Stimulated activated CD4-positive, alpha-beta T cell treated with anti-CD3 and anti-CD28 coated beads, Interleukin-4, amount 100 ng/mL, for 1 hour (primary cell): ENCODE measurements at regions not wholly inside any gene's neighbourhood (a gene's known extent, or its start where the extent isn't known, plus 50 kb on each side); places are given as distances from the start of the nearest gene placed in this dataset.
"Not testable (repeated sequence)": the region's sequence is repeated elsewhere in the genome, so short reads cannot be mapped to it uniquely, and the experiment has no call there.

Experiments used
- DNase-seq: peaks from one replicate; pipeline ENCODE4 v3.0.0-alpha.2; 2020

GRCh38 chr12:131214936-131215335 is 261.2 kb downstream of the ADGRD1 start:
- not testable (repeated sequence) for DNase-seq

DNA sequence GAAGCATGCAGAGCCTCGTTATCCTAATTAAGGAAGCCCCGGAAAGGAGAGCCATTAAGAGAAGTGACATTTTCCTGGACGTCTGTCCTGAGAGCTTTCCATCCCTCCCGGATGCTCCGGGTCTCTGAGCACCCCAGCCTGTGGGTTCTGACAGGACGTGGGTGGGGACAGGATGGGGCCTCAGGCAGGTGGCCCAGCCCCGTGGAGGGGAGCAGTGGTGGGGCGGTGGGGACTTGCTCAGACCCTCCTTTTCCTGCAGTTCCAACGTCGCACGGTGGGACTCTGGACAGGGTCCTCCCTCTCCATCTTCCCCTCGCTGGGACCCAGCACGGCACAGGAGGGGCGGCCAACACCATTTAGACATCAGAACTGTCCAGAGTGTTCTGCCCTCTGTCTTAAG is 262.9 kb downstream of the ADGRD1 start:
- DNase-seq = not testable (repeated sequence)

DNA sequence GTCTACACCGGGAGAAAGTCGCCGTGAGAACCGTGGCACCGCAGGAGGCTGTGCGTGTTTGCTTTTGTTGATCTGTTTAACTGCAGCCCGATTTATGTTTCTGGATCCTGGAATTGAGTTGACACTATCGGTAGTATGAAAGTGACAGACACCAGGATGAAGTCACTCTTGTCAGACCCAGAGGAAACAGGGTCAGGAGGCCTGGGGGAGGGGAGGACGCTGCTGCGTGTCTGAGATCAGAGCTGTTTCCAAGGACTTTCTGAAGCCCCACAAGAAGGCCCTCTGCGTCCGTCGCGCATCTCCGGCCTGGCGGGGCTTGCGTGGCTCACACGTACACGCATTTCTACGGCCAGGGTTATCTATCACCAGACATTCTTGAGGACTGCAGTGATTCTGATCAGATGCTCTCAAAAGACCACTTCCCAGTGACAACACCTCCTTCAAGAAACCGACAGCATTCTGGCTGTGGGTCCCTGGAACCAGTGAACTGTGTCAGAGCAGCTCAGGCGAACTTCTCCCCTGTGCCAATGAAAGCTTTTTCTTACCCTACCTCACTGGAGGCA is 263.4 kb downstream of the ADGRD1 start:
- no peak for DNase-seq

DNA sequence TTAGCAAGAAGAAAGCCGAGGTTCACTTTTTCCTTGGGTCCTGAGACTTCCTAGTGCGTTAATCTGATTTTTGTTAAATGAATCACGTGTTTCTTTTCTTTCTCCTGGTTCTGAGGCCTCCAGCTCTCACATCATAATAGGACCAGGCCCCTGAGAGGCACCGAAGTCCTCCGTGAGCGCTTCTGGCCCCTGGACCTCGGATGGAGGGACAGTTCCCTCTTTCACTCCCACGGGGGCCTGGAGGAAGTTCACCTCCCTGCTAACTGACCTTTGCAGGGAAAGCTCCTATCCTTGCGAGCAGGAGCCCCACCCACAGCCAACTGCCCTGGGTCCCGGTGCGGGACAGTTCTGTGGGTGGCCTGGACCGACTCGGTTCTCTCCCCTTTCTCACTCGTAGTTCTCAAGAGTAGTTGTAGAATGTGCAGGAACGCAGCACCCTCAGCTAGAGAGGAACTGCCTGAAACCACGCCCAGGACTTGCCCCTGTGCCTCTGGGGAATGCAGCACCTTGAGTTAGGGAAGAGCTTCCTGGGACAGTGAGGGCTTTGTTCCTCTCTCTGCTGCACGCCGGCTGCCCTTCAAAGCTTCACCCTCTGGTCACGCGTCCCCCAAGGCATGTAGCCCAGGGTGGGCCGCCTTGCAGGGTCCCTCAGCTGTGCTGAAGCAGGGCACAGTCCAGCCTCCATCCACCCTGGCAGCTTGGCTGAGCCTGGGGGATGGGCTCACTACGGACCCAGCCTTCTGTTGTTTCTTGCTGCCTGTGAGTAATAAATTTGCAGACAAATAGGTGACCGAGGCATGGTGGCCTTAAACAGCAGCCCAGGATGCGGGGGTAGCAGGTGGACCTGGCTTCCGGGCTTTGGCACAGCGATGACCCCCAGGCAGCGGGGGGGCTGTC is 264.6 kb downstream of the ADGRD1 start:
- no peak for DNase-seq

- no peak for DNase-seq
Observed at GRCh38 chr12:131218923-131219669, 265.4 kb downstream of the ADGRD1 start.

- DNase-seq = no peak
Observed at GRCh38 chr12:131219670-131220330, 266.1 kb downstream of the ADGRD1 start.

DNA sequence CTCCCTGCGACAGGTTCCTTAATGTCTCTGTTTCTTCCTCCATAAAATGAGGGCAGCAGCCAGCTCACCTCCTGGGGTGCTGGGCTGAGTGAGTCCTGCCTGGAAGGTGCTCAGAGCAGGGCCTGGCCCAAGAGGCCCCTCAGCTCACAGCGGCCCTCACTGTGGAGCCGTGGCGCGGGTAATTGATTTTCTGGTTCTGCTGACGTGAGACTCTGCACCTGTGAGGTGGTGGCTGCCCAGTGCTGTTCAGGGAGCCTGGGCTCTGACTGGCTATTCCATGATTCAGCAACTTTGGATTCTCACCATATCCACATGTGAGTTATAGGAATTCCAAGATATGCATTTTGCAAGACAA is 266.6 kb downstream of the ADGRD1 start:
- DNase-seq = no peak

DNA sequence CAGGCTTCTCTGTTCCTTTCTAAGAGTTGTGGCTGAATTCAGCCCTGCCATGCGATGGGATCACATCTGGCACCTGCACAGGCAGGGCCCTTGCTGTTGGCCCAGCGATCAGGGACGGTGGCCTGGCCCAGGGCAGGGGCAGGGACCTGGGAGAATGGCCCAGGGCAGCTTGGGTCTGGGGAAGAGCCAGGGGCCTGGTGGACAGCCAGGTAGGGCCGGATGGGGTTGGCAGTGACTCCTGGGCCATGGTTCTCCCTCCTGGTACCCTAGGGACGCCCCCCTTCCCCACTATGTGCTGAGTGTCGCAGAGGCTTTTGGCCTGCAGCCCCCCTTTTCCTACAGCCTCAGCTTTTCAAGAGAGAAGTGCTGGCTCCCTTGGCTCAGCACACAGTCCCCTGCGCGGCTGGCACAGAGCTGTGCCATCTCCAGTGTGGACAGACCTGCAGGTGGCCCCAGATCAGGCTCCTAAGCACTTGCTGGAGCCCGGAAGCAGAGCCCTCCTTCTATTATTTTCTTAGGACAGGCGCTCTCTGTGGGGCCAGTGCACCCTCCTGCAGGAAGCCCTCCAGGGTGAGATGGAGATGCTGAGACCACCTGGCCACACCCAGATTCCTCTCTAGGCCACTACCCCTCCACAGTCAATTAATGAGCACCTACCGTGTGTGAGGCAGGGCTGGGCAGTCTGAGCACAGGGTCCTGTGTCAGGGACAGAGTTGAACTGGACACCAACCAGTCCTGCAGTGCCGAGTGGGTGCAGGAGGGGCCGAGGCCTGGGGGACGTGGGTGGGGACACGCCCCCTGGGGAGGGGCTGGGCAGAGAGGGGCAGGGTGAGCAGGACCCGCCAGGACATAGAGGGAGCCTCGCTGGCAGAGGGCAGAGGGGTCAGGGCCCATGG is 267.6 kb downstream of the ADGRD1 start:
- no peak for DNase-seq

- DNase-seq = no peak
Observed at GRCh38 chr12:131221957-131222328, 268.2 kb downstream of the ADGRD1 start.

DNA sequence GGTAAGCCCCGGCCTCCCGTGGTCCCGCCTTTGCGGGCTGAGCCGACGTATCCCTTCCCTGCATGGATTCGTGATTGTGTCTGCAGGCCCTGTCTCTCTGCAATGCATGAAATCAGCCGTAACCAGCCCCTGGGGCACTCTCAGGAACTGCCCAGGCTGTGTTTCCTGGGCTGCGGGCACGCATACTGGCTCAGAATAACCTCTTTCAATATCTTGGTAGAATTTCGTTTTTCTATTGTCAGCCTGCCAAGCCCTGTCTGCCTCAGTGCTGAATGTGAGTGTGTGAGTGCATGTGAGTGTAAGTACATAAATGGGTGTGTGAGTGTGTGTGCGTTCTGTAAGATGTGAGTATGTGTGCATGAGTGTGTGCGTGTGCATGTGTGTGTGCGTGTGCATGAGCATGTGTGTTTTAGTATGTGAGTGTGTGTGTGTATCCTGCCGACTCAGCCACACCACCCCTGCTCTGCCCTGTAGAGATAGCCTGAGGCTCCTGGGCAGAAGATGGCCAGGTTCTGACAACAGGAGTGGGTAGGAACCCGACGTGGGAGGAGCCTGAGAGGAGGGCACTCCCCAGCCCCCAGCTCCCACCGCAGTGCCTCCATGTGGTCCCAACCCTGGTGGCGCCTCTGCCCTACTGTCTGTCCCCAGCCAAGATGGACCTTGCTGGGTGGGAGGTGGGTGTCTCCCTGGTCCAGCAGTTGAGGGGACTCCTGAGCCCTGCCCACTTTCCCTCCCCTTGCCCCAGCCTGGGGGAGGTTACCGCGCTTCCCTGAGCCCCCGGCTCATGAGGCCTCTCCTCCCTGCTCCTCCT is 268.8 kb downstream of the ADGRD1 start:
- DNase-seq = no peak

GRCh38 chr12:131223171-131223761 is 269.6 kb downstream of the ADGRD1 start:
- DNase-seq = no peak

GRCh38 chr12:131223791-131224225 is 270.1 kb downstream of the ADGRD1 start:
- no peak for DNase-seq

GRCh38 chr12:131224226-131225065 is 270.7 kb downstream of the ADGRD1 start:
- not testable (repeated sequence) for DNase-seq

- not testable (repeated sequence) for DNase-seq
Observed at GRCh38 chr12:131225066-131225380, 271.3 kb downstream of the ADGRD1 start.

DNA sequence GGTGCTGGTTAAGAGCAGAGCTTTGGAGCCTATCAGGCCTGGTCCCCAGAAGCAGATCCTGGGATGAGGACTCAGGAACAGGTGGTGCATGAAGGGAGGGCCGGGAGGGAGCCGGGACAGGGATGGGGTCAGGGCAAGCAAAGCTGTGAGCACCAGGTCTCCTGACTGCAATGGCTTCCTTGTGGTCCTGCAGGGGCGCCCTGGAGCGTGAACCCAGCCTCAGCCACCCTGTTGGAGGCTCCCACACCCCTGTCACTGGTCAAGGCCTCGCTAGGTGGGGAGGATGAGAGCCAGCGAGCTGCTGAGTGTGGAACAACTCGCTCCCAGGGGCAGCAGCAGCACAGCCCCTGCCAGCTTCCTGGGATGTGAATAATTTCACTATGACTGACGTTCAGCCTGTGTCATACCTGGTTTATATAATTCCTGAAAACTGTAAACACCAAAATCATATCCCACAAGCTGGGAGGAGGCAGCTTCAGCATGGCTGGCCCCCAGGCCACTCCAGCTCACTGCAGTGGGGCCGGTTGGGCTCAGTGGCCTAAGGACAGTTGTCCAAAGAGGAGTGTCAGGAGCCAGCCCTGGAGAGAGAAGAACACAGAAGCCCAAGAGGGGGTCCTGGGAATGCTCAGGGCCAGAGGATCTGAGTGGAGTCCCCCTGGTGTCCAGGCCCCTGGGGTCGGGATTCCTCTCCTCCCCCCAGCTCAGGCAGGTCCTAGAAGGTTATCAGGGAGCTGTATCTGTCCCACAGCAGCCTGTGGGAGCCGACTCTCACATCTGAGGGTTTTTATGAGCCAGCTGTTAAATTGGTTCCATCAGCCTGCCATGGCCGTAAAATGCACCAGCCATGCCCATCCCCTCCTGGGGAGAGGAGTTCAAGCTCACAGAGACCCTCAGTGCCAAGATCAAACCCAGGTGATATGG is 272.9 kb downstream of the ADGRD1 start:
- no peak for DNase-seq

GRCh38 chr12:131227641-131228040 is 273.9 kb downstream of the ADGRD1 start:
- not testable (repeated sequence) for DNase-seq

GRCh38 chr12:131229079-131229425 is 275.3 kb downstream of the ADGRD1 start:
- DNase-seq = not testable (repeated sequence)

GRCh38 chr12:131229426-131230339 is 276.0 kb downstream of the ADGRD1 start:
- no peak for DNase-seq
